WERI-Rb-1 (cell line): ENCODE measurements at regions not wholly inside any gene's neighbourhood (a gene's known extent, or its start where the extent isn't known, plus 50 kb on each side); places are given as distances from the start of the nearest gene placed in this dataset.

ENCODE experiments used
- DNase-seq: peaks from one replicate; pipeline ENCODE4 v3.0.0-alpha.2; 2020
- H3K27ac ChIP-seq: fragments of 250-450 bp; sonication (Bioruptor Pico); 2 replicates; pipeline ENCODE4 v1.5.1; 2020; ENCODE audit warnings: mild to moderate bottlenecking, moderate library complexity
- H3K27me3 ChIP-seq: fragments of 250-450 bp; sonication (Bioruptor Pico); 2 replicates; pipeline ENCODE4 v1.5.1; 2021; ENCODE audit warnings: mild to moderate bottlenecking, low read depth, moderate library complexity; ENCODE audit not compliant: insufficient read depth, severe bottlenecking
- H3K36me3 ChIP-seq: fragments of 250-450 bp; sonication (Bioruptor Pico); 2 replicates; pipeline ENCODE4 v1.5.1; 2020; ENCODE audit warnings: mild to moderate bottlenecking, moderate library complexity
- H3K4me3 ChIP-seq: 2 replicates; pipeline ENCODE4 v1.5.1; 2011; ENCODE audit warnings: low read depth, mild to moderate bottlenecking, control low read depth, low read length
- H3K9me3 ChIP-seq: fragments of 250-450 bp; sonication (Bioruptor Pico); 2 replicates; pipeline ENCODE4 v1.5.1; 2021; ENCODE audit warnings: mild to moderate bottlenecking, moderate library complexity; ENCODE audit not compliant: severe bottlenecking
- TF ChIP-seq, protein P1 (sequence below): IDR thresholded peaks from 2 replicates; pipeline ENCODE4 v1.5.1; 2011; ENCODE audit warnings: low read depth, mild to moderate bottlenecking, control low read depth, inconsistent platforms, low read length

DNA sequence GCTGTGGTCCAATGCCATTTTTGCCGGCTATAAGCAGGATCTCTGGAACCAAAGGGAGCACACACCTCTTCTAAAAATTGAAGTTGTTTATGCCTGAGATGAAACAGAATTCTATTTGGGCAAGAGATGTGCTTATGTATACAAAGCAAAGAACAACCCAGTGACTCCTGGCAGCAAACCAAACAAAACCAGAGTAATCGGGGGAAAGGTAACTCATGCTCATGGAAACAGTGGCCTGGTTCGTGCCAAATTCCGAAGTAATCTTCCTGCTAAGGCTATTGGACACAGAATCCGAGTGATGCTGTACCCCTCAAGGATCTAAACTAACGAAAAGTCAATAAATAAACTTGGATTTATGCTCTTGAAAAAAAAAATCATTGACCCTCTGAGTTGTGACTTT lies 178.7 kb downstream of the CEMIP2 start:
- H3K4me3 ChIP-seq, result no peak overlapping the region

DNA sequence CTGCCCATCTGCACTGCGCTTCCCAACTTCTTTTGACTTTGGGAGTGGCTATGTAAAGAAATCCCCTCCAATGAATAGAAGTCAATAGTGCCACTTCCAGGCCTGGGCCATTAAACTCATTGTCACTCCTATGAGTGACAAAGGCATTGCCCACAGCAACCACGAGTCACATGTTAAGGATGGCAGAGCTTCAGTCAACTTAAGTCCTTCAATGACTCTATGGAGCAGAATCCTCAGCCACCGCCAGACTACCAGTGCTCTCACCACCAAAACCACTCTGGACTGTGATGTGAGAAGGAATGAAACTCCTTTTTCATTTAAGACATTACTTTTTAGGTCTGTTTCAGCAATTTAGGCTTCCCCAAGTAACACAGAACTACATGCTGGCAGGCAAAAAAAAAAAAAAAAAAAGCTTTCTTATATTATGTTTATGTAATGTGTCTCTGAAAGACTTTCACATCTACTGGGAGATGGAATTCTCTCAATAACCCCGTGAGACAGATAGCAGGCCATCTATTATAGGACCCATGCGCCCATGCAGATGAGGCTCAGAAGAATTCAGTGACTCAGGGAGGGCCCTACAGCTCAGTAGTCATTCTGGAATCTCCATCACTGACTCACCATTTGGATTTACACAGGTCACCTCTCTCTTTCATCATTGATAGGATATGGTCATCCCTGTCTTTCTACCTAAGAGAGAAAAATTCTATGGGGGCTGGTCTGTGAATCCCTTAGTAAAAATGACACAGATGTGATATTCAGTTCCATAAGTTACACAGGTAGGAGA lies 180.5 kb downstream of the CEMIP2 start:
- no peak for DNase-seq
- Histone ChIP-seq H3K36me3 (no peaks in the 10 kb centered on the region), H3K27ac (no peak overlapping the region), H3K9me3 (no peaks in the 10 kb centered on the region), H3K27me3 (no peaks in the 10 kb centered on the region), H3K4me3 (no peak overlapping the region)
- TF ChIP-seq, protein P1, sequence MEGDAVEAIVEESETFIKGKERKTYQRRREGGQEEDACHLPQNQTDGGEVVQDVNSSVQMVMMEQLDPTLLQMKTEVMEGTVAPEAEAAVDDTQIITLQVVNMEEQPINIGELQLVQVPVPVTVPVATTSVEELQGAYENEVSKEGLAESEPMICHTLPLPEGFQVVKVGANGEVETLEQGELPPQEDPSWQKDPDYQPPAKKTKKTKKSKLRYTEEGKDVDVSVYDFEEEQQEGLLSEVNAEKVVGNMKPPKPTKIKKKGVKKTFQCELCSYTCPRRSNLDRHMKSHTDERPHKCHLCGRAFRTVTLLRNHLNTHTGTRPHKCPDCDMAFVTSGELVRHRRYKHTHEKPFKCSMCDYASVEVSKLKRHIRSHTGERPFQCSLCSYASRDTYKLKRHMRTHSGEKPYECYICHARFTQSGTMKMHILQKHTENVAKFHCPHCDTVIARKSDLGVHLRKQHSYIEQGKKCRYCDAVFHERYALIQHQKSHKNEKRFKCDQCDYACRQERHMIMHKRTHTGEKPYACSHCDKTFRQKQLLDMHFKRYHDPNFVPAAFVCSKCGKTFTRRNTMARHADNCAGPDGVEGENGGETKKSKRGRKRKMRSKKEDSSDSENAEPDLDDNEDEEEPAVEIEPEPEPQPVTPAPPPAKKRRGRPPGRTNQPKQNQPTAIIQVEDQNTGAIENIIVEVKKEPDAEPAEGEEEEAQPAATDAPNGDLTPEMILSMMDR, result no peak

More for the DNA sequence above, 178.7 kb downstream of the CEMIP2 start:
- no peaks in the 10 kb centered on the region for H3K27me3 ChIP-seq
- H3K27ac ChIP-seq, result no peak overlapping the region
- TF ChIP-seq, protein P1, result no peak
- no peaks in the 10 kb centered on the region for H3K36me3 ChIP-seq
- DNase-seq, result no peak
- H3K9me3 ChIP-seq, result no peaks in the 10 kb centered on the region

DNA sequence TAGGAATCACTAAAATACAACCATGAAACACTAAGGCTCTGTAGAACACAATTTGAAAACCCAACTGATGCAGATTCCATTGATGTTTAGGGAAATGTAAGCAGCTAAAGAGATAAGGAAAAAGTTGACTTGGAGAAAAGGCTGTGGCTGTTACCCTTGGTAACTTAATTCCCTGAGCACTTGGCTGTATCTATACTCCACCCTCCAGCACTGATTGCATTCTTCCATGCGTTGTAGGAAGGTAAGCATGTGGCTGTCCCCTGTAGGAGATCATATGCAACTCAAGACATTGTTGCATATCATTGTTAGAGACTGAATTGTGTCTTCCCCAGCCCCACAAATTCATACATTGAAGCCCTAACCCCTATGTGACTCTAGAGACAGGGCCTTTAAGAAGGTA lies 184.5 kb downstream of the CEMIP2 start:
- no peak overlapping the region for H3K4me3 ChIP-seq
- no peak for DNase-seq
- H3K27ac ChIP-seq, result no peak overlapping the region
- no peaks in the 10 kb centered on the region for H3K36me3 ChIP-seq
- TF ChIP-seq, protein P1, result no peak
- no peaks in the 10 kb centered on the region for H3K9me3 ChIP-seq
- no peaks in the 10 kb centered on the region for H3K27me3 ChIP-seq

DNA sequence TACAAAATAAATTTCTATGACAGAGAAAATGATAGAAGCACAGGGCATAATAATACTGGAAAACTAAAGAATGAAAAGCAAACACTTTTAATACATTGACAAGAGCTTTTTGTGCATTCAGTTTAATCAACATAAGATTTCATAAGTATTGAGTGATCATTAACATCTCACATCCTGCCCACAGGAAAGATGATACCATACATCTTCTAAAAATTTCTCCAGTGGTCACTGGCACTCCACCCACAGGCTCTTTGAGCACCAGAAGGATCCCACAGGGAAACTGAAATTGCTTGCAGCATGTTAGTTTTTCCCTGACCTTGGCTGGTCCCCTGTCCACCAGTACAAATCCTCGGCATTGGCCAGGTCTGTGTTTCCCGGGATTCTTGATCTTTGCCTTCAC lies 186.0 kb downstream of the CEMIP2 start:
- Histone ChIP-seq H3K9me3 (no peaks in the 10 kb centered on the region), H3K27me3 (no peaks in the 10 kb centered on the region), H3K27ac (no peak overlapping the region), H3K36me3 (no peaks in the 10 kb centered on the region), H3K4me3 (no peak overlapping the region)
- DNase-seq, result no peak
- TF ChIP-seq, protein P1, result no peak

DNA sequence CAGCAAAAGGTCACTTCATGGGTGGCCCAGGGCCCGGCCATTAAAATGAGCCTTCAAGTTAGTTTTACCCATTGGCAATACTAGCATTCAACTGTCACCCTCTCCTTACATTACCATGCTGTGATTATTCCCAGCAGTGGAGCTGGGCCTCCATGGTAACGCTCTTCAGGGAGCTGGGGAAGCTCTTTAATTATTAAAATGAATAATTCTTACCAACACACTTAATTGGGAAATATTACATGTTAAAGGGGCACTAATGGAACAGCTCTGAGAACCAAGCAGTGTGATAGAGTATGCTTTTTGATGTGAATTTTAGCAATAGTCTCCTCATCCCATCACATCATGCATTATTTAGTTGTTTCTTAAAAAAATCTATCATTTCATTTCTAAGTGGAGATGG lies 187.2 kb downstream of the CEMIP2 start:
- Histone ChIP-seq H3K27me3 (no peaks in the 10 kb centered on the region), H3K4me3 (no peak overlapping the region)

More for the DNA sequence above, 187.2 kb downstream of the CEMIP2 start:
- TF ChIP-seq, protein P1, result no peak
- no peaks in the 10 kb centered on the region for H3K9me3 ChIP-seq
- no peaks in the 10 kb centered on the region for H3K36me3 ChIP-seq
- DNase-seq, result no peak
- no peak overlapping the region for H3K27ac ChIP-seq
